Mesenchymal stem cell (in vitro differentiated cells and primary cell): ENCODE measurements at regions not wholly inside any gene's neighbourhood (a gene's known extent, or its start where the extent isn't known, plus 50 kb on each side); places are given as distances from the start of the nearest gene placed in this dataset.

ENCODE experiments used
- DNase-seq: peaks from one replicate; pipeline ENCODE4 v3.0.0-alpha.2; 2013
- H2AFZ ChIP-seq: one replicate; pipeline ENCODE4 v1.6.1; 2013; ENCODE audit warnings: low read depth, mild to moderate bottlenecking, control low read depth, inconsistent platforms, low read length, moderate library complexity
- H2AK5ac ChIP-seq: 2 replicates; pipeline ENCODE4 v1.6.1; 2013; ENCODE audit warnings: low read length, moderate library complexity, mild to moderate bottlenecking, inconsistent platforms; ENCODE audit not compliant: severe bottlenecking
- H2BK120ac ChIP-seq: one replicate; pipeline ENCODE4 v1.6.1; 2013; ENCODE audit warnings: low read depth, mild to moderate bottlenecking, inconsistent platforms, low read length, moderate library complexity
- H2BK12ac ChIP-seq, 2 experiments: one replicate each; pipeline ENCODE4 v1.6.1; 2013; ENCODE audit warnings: inconsistent platforms in 2 of 2, low read length in 2 of 2, mild to moderate bottlenecking in 2 of 2, moderate library complexity in 2 of 2, control low read depth in 1 of 2
- H2BK15ac ChIP-seq: one replicate; pipeline ENCODE4 v1.6.1; 2013; ENCODE audit warnings: mild to moderate bottlenecking, low read depth, inconsistent platforms; ENCODE audit not compliant: poor library complexity, severe bottlenecking
- H2BK5ac ChIP-seq: 2 replicates; pipeline ENCODE4 v1.6.1; 2013; ENCODE audit warnings: low read depth, mild to moderate bottlenecking, low read length, control low read depth, inconsistent platforms; ENCODE audit not compliant: poor library complexity, severe bottlenecking
- H3K14ac ChIP-seq, 2 experiments: one replicate each; pipeline ENCODE4 v1.6.1; 2013; ENCODE audit warnings: inconsistent platforms in 2 of 2, low read length in 2 of 2, control low read depth in 1 of 2, mild to moderate bottlenecking in 1 of 2, moderate library complexity in 1 of 2
- H3K18ac ChIP-seq, 2 experiments: one replicate each; pipeline ENCODE4 v1.6.1; 2013; ENCODE audit warnings: inconsistent platforms in 2 of 2, low read length in 2 of 2, control low read depth in 1 of 2, low read depth in 1 of 2, mild to moderate bottlenecking in 1 of 2
- H3K23ac ChIP-seq, 2 experiments: one replicate each; pipeline ENCODE4 v1.6.1; 2013; ENCODE audit warnings: inconsistent platforms in 2 of 2, low read length in 2 of 2, mild to moderate bottlenecking in 2 of 2, moderate library complexity in 2 of 2, control low read depth in 1 of 2
- H3K27ac ChIP-seq: 2 replicates; pipeline ENCODE4 v1.5.1; 2013; ENCODE audit warnings: mild to moderate bottlenecking, moderate library complexity, low read length, control low read depth, inconsistent platforms; ENCODE audit not compliant: poor library complexity, severe bottlenecking
- H3K27me3 ChIP-seq, 2 experiments: 2 replicates each; pipeline versions ENCODE4 v1.6.1 to v1.7.0; 2013; ENCODE audit warnings: low read length in 2 of 2, mild to moderate bottlenecking in 2 of 2, moderate library complexity in 2 of 2, control low read depth in 1 of 2, inconsistent platforms in 1 of 2; ENCODE audit not compliant: control insufficient read depth in 1 of 2, insufficient read depth in 1 of 2
- H3K36me3 ChIP-seq, 2 experiments: 2 replicates each; pipeline versions ENCODE4 v1.6.1 to v1.7.0; 2013; ENCODE audit warnings: low read length in 2 of 2, control low read depth in 1 of 2, inconsistent platforms in 1 of 2, low read depth in 1 of 2, mild to moderate bottlenecking in 1 of 2; ENCODE audit not compliant: insufficient read depth in 2 of 2, control insufficient read depth in 1 of 2
- H3K4ac ChIP-seq, 2 experiments: one replicate each; pipeline ENCODE4 v1.6.1; 2013; ENCODE audit warnings: inconsistent platforms in 2 of 2, low read length in 2 of 2, mild to moderate bottlenecking in 2 of 2, moderate library complexity in 2 of 2, control low read depth in 1 of 2, low read depth in 1 of 2
- H3K4me1 ChIP-seq: 2 replicates; pipeline ENCODE4 v1.6.1; 2013; ENCODE audit warnings: low read depth, low read length, control low read depth; ENCODE audit not compliant: control insufficient read depth, insufficient read depth
- H3K4me2 ChIP-seq: 2 replicates; pipeline ENCODE4 v1.6.1; 2013; ENCODE audit warnings: low read length, mild to moderate bottlenecking, inconsistent platforms; ENCODE audit not compliant: poor library complexity, severe bottlenecking
- H3K4me3 ChIP-seq, 2 experiments: 2 replicates each; pipeline versions ENCODE4 v1.5.1 to v1.7.0; 2013; ENCODE audit warnings: low read length in 2 of 2, mild to moderate bottlenecking in 2 of 2, control low read depth in 1 of 2, low read depth in 1 of 2; ENCODE audit not compliant: insufficient read depth in 1 of 2
- H3K79me1 ChIP-seq: replicated peaks from 2 replicates; pipeline ENCODE4 v1.6.1; 2013; ENCODE audit warnings: mild to moderate bottlenecking, control low read depth, low read length, inconsistent platforms; ENCODE audit not compliant: poor library complexity, severe bottlenecking
- H3K9ac ChIP-seq: 2 replicates; pipeline ENCODE4 v1.7.0; 2013; ENCODE audit warnings: mild to moderate bottlenecking, low read length, moderate library complexity
- H3K9me3 ChIP-seq: 2 replicates; pipeline ENCODE4 v1.7.0; 2013; ENCODE audit warnings: mild to moderate bottlenecking, low read length; ENCODE audit not compliant: control insufficient read depth
- H4K8ac ChIP-seq: one replicate; pipeline ENCODE4 v1.6.1; 2013; ENCODE audit warnings: inconsistent platforms, mild to moderate bottlenecking, low read length, moderate library complexity
- H4K91ac ChIP-seq: one replicate; pipeline ENCODE4 v1.6.1; 2013; ENCODE audit warnings: mild to moderate bottlenecking, low read length, inconsistent platforms
- WGBS: methylation state at CpG from one replicate; pipeline ENCODE4 v1.1.7; 2013; ENCODE audit warnings: mixed read lengths; 5-methylcytosine and 5-hydroxymethylcytosine counted together

DNA sequence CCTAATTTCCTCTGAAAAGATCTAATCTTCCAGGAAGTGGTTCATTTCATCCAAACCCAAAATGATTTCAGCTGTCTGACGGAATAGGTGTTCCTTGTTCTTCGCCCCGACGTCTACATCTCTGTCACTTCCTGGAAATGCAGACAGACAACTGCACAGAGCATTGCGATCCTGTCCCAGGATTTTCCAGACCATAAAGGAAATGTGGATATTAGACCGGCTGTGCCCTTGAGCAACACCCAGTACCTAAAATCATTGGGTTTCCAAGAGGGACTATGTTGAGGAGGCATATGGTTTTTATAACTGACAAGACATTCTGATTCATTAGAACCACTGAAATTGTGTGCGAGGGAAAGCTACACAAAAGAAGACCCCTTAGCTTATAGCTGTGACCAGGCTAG, 74.2 kb downstream of the MSX2 start:
- H2BK12ac ChIP-seq: no peak overlapping the region
- H2AFZ ChIP-seq: no peak overlapping the region
- H2AK5ac ChIP-seq: no peak overlapping the region
- no peak overlapping the region for H2BK5ac ChIP-seq
- no peak for DNase-seq
- H3K18ac ChIP-seq: no peak overlapping the region
- no peaks in the 10 kb centered on the region for H3K79me1 ChIP-seq
- H4K8ac ChIP-seq: no peak overlapping the region
- WGBS: 91% methylated on average over 7 of the region's 7 CpGs
- H3K4me3 ChIP-seq: peak overlapping the region in 1 of 2 experiments; percentile 30
- peak overlapping the region; percentile 46 for H3K9ac ChIP-seq
- no peak overlapping the region for H3K4me2 ChIP-seq
- no peak overlapping the region for H4K91ac ChIP-seq
- H3K36me3 ChIP-seq: no peaks in the 10 kb centered on the region
- no peak overlapping the region for H3K23ac ChIP-seq
- H3K4ac ChIP-seq: no peak overlapping the region
- H3K27me3 ChIP-seq: no peaks in the 10 kb centered on the region
- no peak overlapping the region for H2BK15ac ChIP-seq
- H2BK120ac ChIP-seq: no peak overlapping the region
- H3K9me3 ChIP-seq: peaks cover 3% of the 10 kb centered on the region
- no peak overlapping the region for H3K14ac ChIP-seq
- H3K4me1 ChIP-seq: no peaks in the 10 kb centered on the region
- no peak overlapping the region for H3K27ac ChIP-seq

DNA sequence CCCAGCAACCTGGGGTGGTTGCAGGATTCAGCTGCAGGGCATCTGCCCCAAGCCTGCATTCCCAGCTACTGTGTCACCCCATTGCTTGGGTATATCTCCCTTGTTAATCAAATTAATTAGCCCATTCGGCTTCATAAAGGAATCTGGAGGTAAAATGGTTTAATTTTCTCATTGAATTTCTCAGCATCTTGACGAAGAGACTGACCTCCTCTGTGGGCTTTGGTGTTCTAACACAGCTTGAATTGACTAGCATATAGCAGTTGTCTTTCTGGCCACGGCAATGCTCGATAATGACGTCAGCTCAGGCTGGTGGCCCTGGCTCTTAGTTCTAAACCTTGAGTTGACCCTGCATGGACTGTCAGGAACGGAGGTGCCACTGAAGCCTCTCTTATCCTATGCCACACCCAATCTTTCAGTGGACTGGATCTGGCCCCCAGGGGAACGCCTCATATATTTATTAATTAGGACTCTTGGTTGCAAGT, 72.4 kb downstream of the MSX2 start:
- H4K91ac ChIP-seq: no peak overlapping the region
- H3K4me1 ChIP-seq: no peaks in the 10 kb centered on the region
- H3K9ac ChIP-seq: no peak overlapping the region
- no peak overlapping the region for H2BK5ac ChIP-seq
- H3K18ac ChIP-seq: no peak overlapping the region
- H3K27ac ChIP-seq: no peak overlapping the region
- H2BK15ac ChIP-seq: no peak overlapping the region
- DNase-seq: no peak
- no peak overlapping the region for H3K4me2 ChIP-seq
- peaks cover 3% of the 10 kb centered on the region for H3K9me3 ChIP-seq
- no peak overlapping the region for H2AFZ ChIP-seq
- H2AK5ac ChIP-seq: no peak overlapping the region
- 83% methylated on average over 6 of the region's 7 CpGs for WGBS
- H2BK12ac ChIP-seq: no peak overlapping the region
- no peak overlapping the region for H3K14ac ChIP-seq
- H3K27me3 ChIP-seq: no peaks in the 10 kb centered on the region
- H3K79me1 ChIP-seq: no peaks in the 10 kb centered on the region
- no peak overlapping the region for H3K4me3 ChIP-seq
- H3K4ac ChIP-seq: no peak overlapping the region
- no peaks in the 10 kb centered on the region for H3K36me3 ChIP-seq
- no peak overlapping the region for H2BK120ac ChIP-seq
- H4K8ac ChIP-seq: no peak overlapping the region
- H3K23ac ChIP-seq: no peak overlapping the region

DNA sequence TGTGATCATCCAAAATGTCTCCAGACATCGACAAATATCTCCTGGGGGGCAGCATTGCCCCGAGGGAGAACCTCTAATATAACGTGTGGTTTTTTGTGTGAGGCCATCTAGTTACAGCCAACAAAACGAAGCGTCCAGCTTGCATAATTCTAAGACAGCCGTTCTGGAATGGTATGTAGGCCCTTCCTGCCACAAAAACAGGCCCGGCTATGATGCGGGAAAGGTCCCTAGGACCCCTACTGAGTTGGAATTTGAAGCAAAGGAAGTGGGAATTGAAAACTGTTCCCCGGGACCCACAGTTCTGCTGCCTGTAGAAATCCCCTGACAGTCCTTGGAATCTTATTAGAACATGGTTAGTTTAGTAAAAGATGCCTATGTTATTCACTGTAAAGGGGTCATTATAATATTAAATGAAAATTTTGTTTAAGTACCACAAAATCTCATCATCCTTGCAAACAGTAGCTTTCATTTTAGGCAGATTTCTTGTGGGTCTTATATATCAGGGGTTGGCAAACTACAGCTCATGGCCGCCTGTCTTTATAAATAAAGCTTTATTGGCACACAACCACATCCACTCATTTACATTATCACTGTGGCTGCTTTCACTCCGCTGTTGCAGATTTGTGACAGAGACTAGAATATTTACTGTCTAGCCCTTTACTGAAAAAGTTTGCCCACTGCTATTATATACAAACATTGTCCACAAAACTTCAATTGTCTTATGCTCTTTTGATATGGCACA, 70.7 kb downstream of the MSX2 start:
- Histone ChIP-seq H2AFZ (no peak overlapping the region), H3K14ac (no peak overlapping the region), H2BK12ac (no peak overlapping the region), H2BK15ac (no peak overlapping the region), H3K18ac (no peak overlapping the region), H3K4me2 (no peak overlapping the region), H3K4me3 (no peak overlapping the region), H3K79me1 (no peaks in the 10 kb centered on the region), H3K4me1 (no peaks in the 10 kb centered on the region), H3K9ac (no peak overlapping the region), H3K9me3 (no peaks in the 10 kb centered on the region), H3K23ac (no peak overlapping the region), H4K91ac (no peak overlapping the region), H2AK5ac (no peak overlapping the region), H2BK120ac (no peak overlapping the region), H3K27ac (no peak overlapping the region), H3K4ac (no peak overlapping the region), H3K27me3 (no peaks in the 10 kb centered on the region), H3K36me3 (no peaks in the 10 kb centered on the region), H2BK5ac (no peak overlapping the region), H4K8ac (no peak overlapping the region)
- no peak for DNase-seq
- 46% methylated on average over 11 of the region's 11 CpGs for WGBS

DNA sequence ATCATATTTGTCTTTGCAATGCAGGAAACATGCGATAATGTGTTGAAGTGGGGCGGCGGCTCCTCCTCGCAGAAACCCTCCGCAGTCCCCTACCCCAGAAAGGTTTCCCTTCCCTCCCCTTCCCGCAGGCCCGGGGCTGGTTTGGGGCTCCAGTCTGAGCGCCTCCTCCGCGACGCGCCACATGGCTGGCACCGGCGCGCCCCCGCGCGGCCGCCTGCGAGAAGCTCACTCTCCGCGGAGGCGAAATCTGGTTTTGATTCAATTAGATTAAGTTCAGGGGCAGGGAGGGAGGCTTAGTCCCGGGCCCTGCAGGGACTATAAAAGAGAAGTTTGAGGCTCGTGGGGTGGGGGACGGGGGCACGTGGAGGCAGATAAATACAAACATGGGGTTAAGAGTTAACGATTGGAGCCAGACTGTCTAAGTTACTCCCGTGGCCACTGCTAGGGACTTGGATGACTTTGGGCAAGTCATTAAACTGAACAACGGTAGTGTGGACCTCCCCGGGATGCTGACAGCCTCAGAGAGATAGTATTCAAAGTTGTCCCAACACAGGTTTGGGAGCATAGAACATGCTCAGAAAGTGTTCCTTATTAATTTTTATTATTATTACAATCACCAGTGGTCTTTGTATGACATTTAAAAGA, 69.4 kb downstream of the MSX2 start:
- peak; percentile 45 for DNase-seq
- Histone ChIP-seq H3K18ac (no peak overlapping the region), H3K27ac (no peak overlapping the region), H2AK5ac (no peak overlapping the region), H4K91ac (no peak overlapping the region), H3K9ac (peak overlapping the region; percentile 43), H2AFZ (no peak overlapping the region), H3K36me3 (no peaks in the 10 kb centered on the region), H2BK5ac (no peak overlapping the region), H2BK15ac (no peak overlapping the region), H2BK120ac (no peak overlapping the region), H3K23ac (no peak overlapping the region), H3K9me3 (no peaks in the 10 kb centered on the region), H3K4me2 (peak overlapping the region; percentile 9), H3K79me1 (no peaks in the 10 kb centered on the region), H3K4me1 (no peaks in the 10 kb centered on the region), H3K27me3 (no peaks in the 10 kb centered on the region), H3K4me3 (peak overlapping the region in 1 of 2 experiments; percentile 33), H2BK12ac (no peak overlapping the region), H3K4ac (no peak overlapping the region), H3K14ac (no peak overlapping the region), H4K8ac (no peak overlapping the region)
- WGBS: 8% methylated on average over 28 of the region's 31 CpGs
